Endodermal cell (in vitro differentiated cells): ENCODE measurements at regions not wholly inside any gene's neighbourhood (a gene's known extent, or its start where the extent isn't known, plus 50 kb on each side); places are given as distances from the start of the nearest gene placed in this dataset.

ENCODE experiments used
- DNase-seq: peaks from one replicate; pipeline ENCODE4 v3.0.0-alpha.2; 2017
- H3K27ac ChIP-seq: 2 replicates; pipeline ENCODE4 v1.5.1; 2013; ENCODE audit warnings: mild to moderate bottlenecking, low read depth, low read length, moderate library complexity
- H3K27me3 ChIP-seq: 2 replicates; pipeline ENCODE4 v1.6.1; 2013; ENCODE audit warnings: mild to moderate bottlenecking, low read length, moderate library complexity; ENCODE audit not compliant: insufficient read depth, control insufficient read depth, poor library complexity, severe bottlenecking
- H3K36me3 ChIP-seq: 2 replicates; pipeline ENCODE4 v1.7.0; 2013; ENCODE audit warnings: mild to moderate bottlenecking, low read length, moderate library complexity; ENCODE audit not compliant: control insufficient read depth, insufficient read depth
- H3K4me1 ChIP-seq: one replicate; pipeline ENCODE4 v1.7.0; 2013; ENCODE audit warnings: low read length; ENCODE audit not compliant: control insufficient read depth, insufficient read depth
- H3K4me3 ChIP-seq: 2 replicates; pipeline ENCODE4 v1.5.1; 2013; ENCODE audit warnings: mild to moderate bottlenecking, low read length, moderate library complexity
- H3K9ac ChIP-seq: 2 replicates; pipeline ENCODE4 v1.6.1; 2013; ENCODE audit warnings: mild to moderate bottlenecking, low read length, moderate library complexity; ENCODE audit not compliant: poor library complexity, severe bottlenecking; ENCODE audit errors: extremely low read depth
- H3K9me3 ChIP-seq: 2 replicates; pipeline ENCODE4 v1.6.1; 2013; ENCODE audit warnings: mild to moderate bottlenecking, low read length, moderate library complexity; ENCODE audit not compliant: control insufficient read depth
- H3K27ac Mint-ChIP-seq: 2 replicates; pipeline ENCODE4 v1.8.0; 2020; ENCODE audit warnings: mixed read lengths
- H3K27me3 Mint-ChIP-seq: 2 replicates; pipeline ENCODE4 v1.8.0; 2021; ENCODE audit warnings: mild to moderate bottlenecking, mixed read lengths; ENCODE audit not compliant: insufficient read depth
- H3K36me3 Mint-ChIP-seq: 2 replicates; pipeline ENCODE4 v1.8.0; 2020; ENCODE audit warnings: low read depth, mixed read lengths
- H3K4me1 Mint-ChIP-seq: 2 replicates; pipeline ENCODE4 v1.8.0; 2020; ENCODE audit warnings: mixed read lengths
- H3K4me3 Mint-ChIP-seq: 2 replicates; pipeline ENCODE4 v1.8.0; 2020; ENCODE audit warnings: mild to moderate bottlenecking, moderate library complexity, mixed read lengths
- H3K9me3 Mint-ChIP-seq: 2 replicates; pipeline ENCODE4 v1.8.0; 2020; ENCODE audit warnings: mild to moderate bottlenecking, mixed read lengths
- CTCF ChIP-seq: fragments of 200-600 bp; sonication (generic); conservative IDR thresholded peaks from 2 replicates; pipeline ENCODE4 v1.5.0; 2021; ENCODE audit warnings: antibody characterized with exemption, mild to moderate bottlenecking
- WGBS, 2 experiments: methylation state at CpG; one replicate each; pipeline versions ENCODE4 v1.1.5 to v1.1.7; 2013; ENCODE audit warnings: missing lambda C conversion rate in 2 of 2, mixed read lengths in 1 of 2; ENCODE audit not compliant: insufficient coverage in 1 of 2, insufficient read length in 1 of 2; 5-methylcytosine and 5-hydroxymethylcytosine counted together

DNA sequence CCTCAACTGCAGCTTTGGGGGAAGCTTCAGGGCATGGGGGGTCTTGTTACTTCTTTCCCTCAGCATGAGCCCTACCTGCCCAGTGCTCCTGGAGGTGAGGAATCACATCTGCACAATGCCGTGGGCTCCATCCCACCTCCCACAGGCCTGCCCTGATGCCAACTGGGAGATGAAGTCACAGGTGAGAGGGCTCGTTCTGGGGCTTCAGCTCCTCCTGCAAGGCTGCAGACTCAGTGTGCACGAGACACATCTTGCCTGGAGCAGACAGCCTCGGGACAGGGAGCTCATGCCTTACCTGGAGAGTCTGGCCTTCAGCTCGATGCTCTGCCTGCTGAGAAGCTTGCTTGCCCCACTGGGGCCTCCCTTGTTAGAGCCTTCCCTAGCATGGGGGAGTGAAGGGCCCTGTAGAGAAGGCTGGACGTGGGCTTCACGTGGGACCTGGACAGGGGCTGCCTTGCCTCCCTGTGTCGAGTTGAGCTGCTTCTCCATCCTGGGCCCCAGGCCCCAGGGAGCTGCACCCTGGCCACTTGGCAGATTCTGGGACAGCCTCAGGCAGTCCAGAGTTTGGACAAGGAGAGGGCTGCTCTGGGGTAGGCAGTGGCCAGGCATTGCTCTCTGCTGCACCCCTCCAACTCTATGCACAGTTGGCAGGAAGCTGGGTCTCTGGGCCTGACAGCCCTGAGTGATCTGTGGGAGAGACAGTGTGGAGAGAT, 171.4 kb downstream of the KIF26A start:
- no peak overlapping the region for H3K4me3 Mint-ChIP-seq
- H3K27me3 Mint-ChIP-seq, result no peaks in the 10 kb centered on the region

GRCh38 chr14:104311358-104311757, 173.0 kb downstream of the KIF26A start:
- Histone ChIP-seq H3K9me3 (no peaks in the 10 kb centered on the region), H3K27ac (no peak overlapping the region), H3K4me1 (no peaks in the 10 kb centered on the region), H3K9ac (no peak overlapping the region), H3K36me3 (no peaks in the 10 kb centered on the region), H3K4me3 (no peak overlapping the region), H3K27me3 (no peaks in the 10 kb centered on the region)
- H3K4me3 Mint-ChIP-seq, result no peak overlapping the region
- peaks cover 2% of the 10 kb centered on the region for H3K4me1 Mint-ChIP-seq
- no peak overlapping the region for H3K27ac Mint-ChIP-seq
- no peaks in the 10 kb centered on the region for H3K27me3 Mint-ChIP-seq
- WGBS, 2 experiments, result 86 to 94% methylated on average over 2 to 3 of the region's 4 CpGs
- peaks cover 7% of the 10 kb centered on the region for H3K9me3 Mint-ChIP-seq
- no peak for DNase-seq
- TF ChIP-seq CTCF, result no peak
- no peaks in the 10 kb centered on the region for H3K36me3 Mint-ChIP-seq

More for the DNA sequence above, 171.4 kb downstream of the KIF26A start:
- Histone ChIP-seq H3K4me1 (no peaks in the 10 kb centered on the region), H3K27ac (no peak overlapping the region), H3K9me3 (no peaks in the 10 kb centered on the region), H3K27me3 (no peaks in the 10 kb centered on the region), H3K4me3 (no peak overlapping the region), H3K9ac (no peak overlapping the region), H3K36me3 (no peaks in the 10 kb centered on the region)
- TF ChIP-seq CTCF, result no peak
- no peak overlapping the region for H3K27ac Mint-ChIP-seq
- 84 to 86% methylated on average over 8 of the region's 8 CpGs for WGBS, 2 experiments
- peaks cover 7% of the 10 kb centered on the region for H3K9me3 Mint-ChIP-seq
- DNase-seq, result no peak
- no peaks in the 10 kb centered on the region for H3K36me3 Mint-ChIP-seq
- H3K4me1 Mint-ChIP-seq, result peaks cover 2% of the 10 kb centered on the region

GRCh38 chr14:104313674-104314073, 175.3 kb downstream of the KIF26A start:
- Mint-ChIP-seq H3K9me3 (peaks cover 7% of the 10 kb centered on the region), H3K27ac (no peak overlapping the region), H3K36me3 (no peaks in the 10 kb centered on the region), H3K4me1 (no peaks in the 10 kb centered on the region), H3K27me3 (no peaks in the 10 kb centered on the region), H3K4me3 (no peak overlapping the region)
- no peaks in the 10 kb centered on the region for H3K27me3 ChIP-seq
- TF ChIP-seq CTCF, result no peak
- H3K4me1 ChIP-seq, result no peaks in the 10 kb centered on the region
- H3K4me3 ChIP-seq, result no peak overlapping the region
- no peaks in the 10 kb centered on the region for H3K36me3 ChIP-seq
- 87 to 89% methylated on average over 4 of the region's 4 CpGs for WGBS, 2 experiments
- peak; percentile 7 for DNase-seq
- no peaks in the 10 kb centered on the region for H3K9me3 ChIP-seq
- no peak overlapping the region for H3K27ac ChIP-seq
- no peak overlapping the region for H3K9ac ChIP-seq
